ENCODE measurements at regions not wholly inside any gene's neighbourhood (a gene's known extent, or its start where the extent isn't known, plus 50 kb on each side); places are given as distances from the start of the nearest gene placed in this dataset.
"Not testable (repeated sequence)": the region's sequence is repeated elsewhere in the genome, so short reads cannot be mapped to it uniquely, and the experiment has no call there.

- TF ChIP-seq CTCF (IDR thresholded peaks at IDR 0.05); EZH2 (IDR thresholded peaks at IDR 0.05; ENCODE audit: borderline replicate concordance, insufficient read depth, low read depth, low read length, poor library complexity, severe bottlenecking): not testable (repeated sequence)
Observed at GRCh38 chr15:20302141-20303069, 239.2 kb downstream of the GOLGA6L6 start.
